ENCODE measurements at regions not wholly inside any gene's neighbourhood (a gene's known extent, or its start where the extent isn't known, plus 50 kb on each side); places are given as distances from the start of the nearest gene placed in this dataset.
"Not testable (repeated sequence)": the region's sequence is repeated elsewhere in the genome, so short reads cannot be mapped to it uniquely, and the experiment has no call there.

DNA sequence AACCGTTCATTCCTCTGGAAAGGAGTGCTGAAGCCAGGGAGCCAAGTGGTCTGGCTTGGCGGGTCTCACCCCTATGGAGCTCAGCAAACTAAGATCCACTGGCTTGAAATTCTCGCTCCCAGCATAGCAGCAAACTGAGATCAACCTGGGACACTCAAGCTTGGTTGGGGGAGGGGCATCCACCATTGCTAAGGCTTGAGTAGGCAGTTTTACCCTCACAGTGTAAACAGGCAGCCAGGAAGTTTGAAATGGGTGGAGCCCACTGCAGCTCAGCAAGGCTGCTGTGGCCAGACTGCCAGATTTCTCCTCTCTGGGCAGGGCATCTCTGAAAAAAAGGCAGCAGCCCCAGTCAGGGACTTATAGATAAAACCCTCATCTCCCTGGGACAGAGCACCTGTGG lies 866.1 kb upstream of the ATXN7L3B start:
- TF ChIP-seq, protein P1, sequence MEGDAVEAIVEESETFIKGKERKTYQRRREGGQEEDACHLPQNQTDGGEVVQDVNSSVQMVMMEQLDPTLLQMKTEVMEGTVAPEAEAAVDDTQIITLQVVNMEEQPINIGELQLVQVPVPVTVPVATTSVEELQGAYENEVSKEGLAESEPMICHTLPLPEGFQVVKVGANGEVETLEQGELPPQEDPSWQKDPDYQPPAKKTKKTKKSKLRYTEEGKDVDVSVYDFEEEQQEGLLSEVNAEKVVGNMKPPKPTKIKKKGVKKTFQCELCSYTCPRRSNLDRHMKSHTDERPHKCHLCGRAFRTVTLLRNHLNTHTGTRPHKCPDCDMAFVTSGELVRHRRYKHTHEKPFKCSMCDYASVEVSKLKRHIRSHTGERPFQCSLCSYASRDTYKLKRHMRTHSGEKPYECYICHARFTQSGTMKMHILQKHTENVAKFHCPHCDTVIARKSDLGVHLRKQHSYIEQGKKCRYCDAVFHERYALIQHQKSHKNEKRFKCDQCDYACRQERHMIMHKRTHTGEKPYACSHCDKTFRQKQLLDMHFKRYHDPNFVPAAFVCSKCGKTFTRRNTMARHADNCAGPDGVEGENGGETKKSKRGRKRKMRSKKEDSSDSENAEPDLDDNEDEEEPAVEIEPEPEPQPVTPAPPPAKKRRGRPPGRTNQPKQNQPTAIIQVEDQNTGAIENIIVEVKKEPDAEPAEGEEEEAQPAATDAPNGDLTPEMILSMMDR (IDR thresholded peaks at IDR 0.05): not testable (repeated sequence)
- TF ChIP-seq POLR2AphosphoS5, EP300, POLR2A (IDR thresholded peaks at IDR 0.05): not testable (repeated sequence)
